T-helper 17 cell (primary cell): ENCODE measurements at regions not wholly inside any gene's neighbourhood (a gene's known extent, or its start where the extent isn't known, plus 50 kb on each side); places are given as distances from the start of the nearest gene placed in this dataset.
"Not testable (repeated sequence)": the region's sequence is repeated elsewhere in the genome, so short reads cannot be mapped to it uniquely, and the experiment has no call there.

Experiments
- ATAC-seq: fragments of 150-1000 bp; cut with Tn5 transposase; 2 replicates; pipeline ENCODE4 v1.10.0; 2021; ENCODE audit warnings: mild to moderate bottlenecking, moderate library complexity
- DNase-seq, 3 donors: peaks; one replicate each; pipeline versions ENCODE4 v3.0.0 to v3.0.0-alpha.2; 2020 to 2021
- H3K9me3 ChIP-seq: one replicate; pipeline ENCODE4 v1.7.0; 2013; ENCODE audit warnings: low read length, mild to moderate bottlenecking; ENCODE audit not compliant: control insufficient read depth, poor library complexity, severe bottlenecking
- H3K27ac Mint-ChIP-seq: one replicate; pipeline ENCODE4 v1.8.0; 2022; ENCODE audit warnings: mild to moderate bottlenecking, moderate library complexity, mixed read lengths
- H3K27me3 Mint-ChIP-seq: one replicate; pipeline ENCODE4 v1.8.0; 2022; ENCODE audit warnings: mixed read lengths
- H3K36me3 Mint-ChIP-seq: one replicate; pipeline ENCODE4 v1.8.0; 2022; ENCODE audit warnings: low read depth, mixed read lengths
- H3K4me1 Mint-ChIP-seq: one replicate; pipeline ENCODE4 v1.8.0; 2022; ENCODE audit warnings: mild to moderate bottlenecking, mixed read lengths
- H3K4me3 Mint-ChIP-seq: one replicate; pipeline ENCODE4 v1.8.0; 2022; ENCODE audit warnings: mild to moderate bottlenecking, moderate library complexity, mixed read lengths

DNA sequence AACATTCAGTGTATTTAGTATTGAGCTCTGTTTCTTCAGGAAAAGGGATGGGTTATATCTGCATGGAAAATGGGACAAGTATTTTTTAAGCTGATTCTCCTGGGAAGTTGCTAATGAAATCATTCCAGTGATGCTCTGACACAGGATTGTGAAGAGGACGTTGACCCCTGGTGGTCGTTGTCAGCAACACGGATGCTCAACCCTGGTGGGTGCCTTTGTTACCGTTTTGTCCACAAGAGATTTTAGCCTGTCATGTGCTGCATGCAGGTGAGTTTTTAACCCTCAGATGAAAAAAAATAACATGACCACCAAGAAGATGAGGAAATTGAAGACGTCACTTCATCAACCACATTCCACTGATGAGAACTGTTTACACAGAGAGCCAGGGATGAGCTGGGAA is 1186.1 kb downstream of the TMEM121 start:
- not testable (repeated sequence) for H3K9me3 ChIP-seq, H3K27ac Mint-ChIP-seq, H3K27me3 Mint-ChIP-seq, H3K36me3 Mint-ChIP-seq, H3K4me3 Mint-ChIP-seq, H3K4me1 Mint-ChIP-seq, DNase-seq, ATAC-seq

DNA sequence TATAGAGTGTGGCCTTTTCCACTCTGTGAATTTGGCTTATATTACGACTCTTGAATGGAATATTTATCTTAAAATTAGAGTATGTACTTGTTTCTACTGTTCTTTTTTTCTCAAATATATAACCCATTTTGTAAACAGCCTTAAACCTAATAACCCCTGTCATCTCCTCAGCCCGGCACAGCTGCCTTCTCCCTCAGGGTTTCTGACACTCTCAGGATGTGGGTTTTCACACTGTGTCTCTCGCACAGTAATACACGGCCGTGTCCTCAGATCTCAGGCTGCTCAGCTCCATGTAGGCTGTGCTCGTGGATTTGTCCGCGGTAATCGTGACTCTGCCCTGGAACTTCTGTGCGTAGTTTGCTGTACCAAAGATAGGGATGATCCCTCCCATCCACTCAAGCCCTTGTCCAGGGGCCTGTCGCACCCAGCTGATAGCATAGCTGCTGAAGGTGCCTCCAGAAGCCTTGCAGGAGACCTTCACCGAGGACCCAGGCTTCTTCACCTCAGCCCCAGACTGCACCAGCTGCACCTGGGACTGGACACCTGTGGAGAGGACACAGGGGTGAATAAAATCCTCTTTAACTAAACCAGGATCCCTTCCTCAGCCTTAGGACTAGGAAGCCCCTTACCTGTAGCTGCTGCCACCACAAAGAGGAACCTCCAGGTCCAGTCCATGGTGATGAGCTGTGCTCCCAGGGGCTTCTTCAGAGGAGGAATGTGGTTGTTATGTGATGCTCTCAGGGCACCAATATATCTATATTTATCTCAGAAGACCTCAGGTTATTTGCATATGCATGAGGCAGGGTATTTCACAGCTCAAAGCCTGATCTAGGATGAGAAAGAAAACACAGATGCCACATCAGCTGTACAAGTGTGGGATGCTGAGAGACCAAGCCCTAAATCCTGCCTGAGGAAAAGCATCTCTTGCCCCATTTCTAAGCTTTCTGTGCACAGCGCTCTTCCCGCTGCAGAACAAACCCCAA is 1188.4 kb downstream of the TMEM121 start:
- H3K36me3 Mint-ChIP-seq, DNase-seq, H3K27ac Mint-ChIP-seq, H3K27me3 Mint-ChIP-seq, H3K9me3 ChIP-seq: not testable (repeated sequence)
- ATAC-seq, result peak; percentile 76
- peak overlapping the region; percentile 3 for H3K4me3 Mint-ChIP-seq
- H3K4me1 Mint-ChIP-seq, result peaks cover 18% of the 10 kb centered on the region

DNA sequence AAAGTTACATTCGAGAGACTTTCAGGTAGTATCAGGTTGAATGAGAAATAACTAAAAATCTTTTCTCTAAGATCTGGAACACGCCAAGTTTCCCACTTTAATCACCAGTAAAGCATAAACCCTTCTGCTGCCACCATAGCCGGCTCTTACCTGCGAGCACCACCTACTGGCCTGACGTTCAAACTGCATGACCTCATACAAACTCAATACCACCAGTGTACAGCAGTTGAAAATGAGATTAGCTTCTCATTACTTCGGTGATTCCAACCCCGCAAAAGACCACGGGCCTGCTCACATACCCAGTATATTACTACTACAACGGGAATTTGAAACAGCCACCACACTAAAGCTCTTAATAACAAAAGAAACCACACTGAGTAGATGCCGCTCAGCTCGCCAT is 1191.2 kb downstream of the TMEM121 start:
- peaks cover 28% of the 10 kb centered on the region for H3K4me1 Mint-ChIP-seq
- not testable (repeated sequence) for H3K36me3 Mint-ChIP-seq, DNase-seq, H3K4me3 Mint-ChIP-seq, H3K27ac Mint-ChIP-seq, H3K9me3 ChIP-seq, H3K27me3 Mint-ChIP-seq
- ATAC-seq, result peak; percentile 84

DNA sequence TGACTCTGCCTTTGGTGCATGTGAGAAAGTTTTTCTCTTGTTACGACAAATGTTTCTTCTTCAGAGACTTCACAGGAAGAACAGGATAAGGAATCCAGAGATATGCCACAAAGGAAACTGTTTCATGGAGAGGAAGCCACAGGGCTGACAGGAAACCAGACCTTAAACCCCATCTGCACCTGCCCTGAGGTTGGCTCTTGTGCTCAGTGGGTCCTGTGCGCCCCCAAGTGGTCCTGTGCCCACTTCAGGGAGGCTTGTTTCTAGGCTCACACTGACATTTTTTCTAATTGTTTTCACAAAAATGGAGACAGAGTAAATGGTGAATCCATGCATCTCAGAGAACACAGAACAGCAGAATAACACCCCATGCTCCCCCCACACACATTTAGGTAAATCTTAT is 1193.5 kb downstream of the TMEM121 start:
- Mint-ChIP-seq H3K4me1 (peaks cover 35% of the 10 kb centered on the region), H3K27ac (peak overlapping the region; percentile 93)
- not testable (repeated sequence) for ATAC-seq

DNA sequence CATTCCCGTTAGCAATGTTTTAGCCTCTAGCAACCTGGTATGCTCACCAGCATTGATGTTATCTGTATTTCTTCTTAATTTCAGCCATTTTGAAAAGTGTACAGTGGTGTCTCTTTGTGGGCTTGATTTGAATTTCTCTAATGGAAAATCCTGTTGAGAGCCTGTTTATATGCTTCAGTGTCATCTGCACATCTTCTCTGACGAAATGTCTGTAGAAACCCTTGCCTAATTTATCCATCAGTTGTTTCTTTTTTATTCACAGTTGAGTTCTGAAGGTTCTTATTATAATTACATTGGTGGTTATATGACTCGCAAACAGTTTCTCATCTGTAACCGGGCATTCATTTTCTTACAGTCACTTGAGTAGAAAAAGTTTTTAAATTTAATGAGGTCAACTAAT is 1195.5 kb downstream of the TMEM121 start:
- DNase-seq, H3K36me3 Mint-ChIP-seq, H3K27me3 Mint-ChIP-seq, H3K9me3 ChIP-seq, ATAC-seq: not testable (repeated sequence)
- H3K4me1 Mint-ChIP-seq, result peaks cover 37% of the 10 kb centered on the region
- peak overlapping the region; percentile 26 for H3K4me3 Mint-ChIP-seq
- H3K27ac Mint-ChIP-seq, result peak overlapping the region; percentile 95

More for the DNA sequence above, 1193.5 kb downstream of the TMEM121 start:
- not testable (repeated sequence) for H3K9me3 ChIP-seq, H3K27me3 Mint-ChIP-seq, DNase-seq, H3K36me3 Mint-ChIP-seq
- H3K4me3 Mint-ChIP-seq, result peak overlapping the region; percentile 78

DNA sequence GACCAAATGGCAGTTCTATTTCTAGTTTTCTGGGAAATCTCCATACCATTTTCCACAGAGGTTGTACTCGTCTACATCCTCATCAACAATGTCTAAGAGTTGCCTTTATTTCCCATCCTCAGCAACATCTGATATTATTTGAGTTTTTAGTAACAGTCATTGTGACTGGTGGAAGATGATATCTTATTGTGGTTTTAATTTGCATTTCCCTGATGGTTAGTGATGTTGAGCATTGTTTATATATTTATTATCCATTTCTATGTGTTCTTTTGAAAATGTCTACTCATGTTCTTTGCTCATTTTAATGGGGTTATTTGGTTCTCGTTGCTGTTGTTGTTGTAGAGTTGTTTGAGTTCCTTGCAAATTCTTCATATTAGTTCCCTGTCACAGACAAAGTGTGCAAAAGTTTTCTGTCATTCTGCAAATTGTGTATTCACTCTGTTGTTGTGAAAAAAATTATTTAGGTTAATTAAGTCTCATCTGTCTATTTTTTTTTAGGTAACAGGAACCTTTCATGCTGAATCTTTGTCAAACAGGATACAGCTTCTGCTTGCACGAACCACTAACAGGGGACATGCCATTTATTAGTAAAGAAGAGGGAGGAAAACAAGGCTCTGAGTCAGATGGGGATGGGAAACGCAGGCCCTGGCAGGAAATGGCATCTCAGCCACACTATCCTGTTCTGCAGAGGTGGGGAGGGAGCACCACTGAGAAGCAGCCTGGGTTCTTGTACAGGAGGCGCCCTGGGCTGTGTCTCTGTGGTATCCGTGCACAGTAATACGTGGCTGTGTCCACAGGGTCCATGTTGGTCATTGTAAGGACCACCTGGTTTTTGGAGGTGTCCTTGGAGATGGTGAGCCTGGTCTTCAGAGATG is 1196.7 kb downstream of the TMEM121 start:
- H3K9me3 ChIP-seq, H3K27me3 Mint-ChIP-seq, DNase-seq, H3K36me3 Mint-ChIP-seq: not testable (repeated sequence)
- H3K27ac Mint-ChIP-seq, result peak overlapping the region; percentile 95
- peak; percentile 86 for ATAC-seq
- H3K4me3 Mint-ChIP-seq, result peak overlapping the region; percentile 84
- peaks cover 38% of the 10 kb centered on the region for H3K4me1 Mint-ChIP-seq

DNA sequence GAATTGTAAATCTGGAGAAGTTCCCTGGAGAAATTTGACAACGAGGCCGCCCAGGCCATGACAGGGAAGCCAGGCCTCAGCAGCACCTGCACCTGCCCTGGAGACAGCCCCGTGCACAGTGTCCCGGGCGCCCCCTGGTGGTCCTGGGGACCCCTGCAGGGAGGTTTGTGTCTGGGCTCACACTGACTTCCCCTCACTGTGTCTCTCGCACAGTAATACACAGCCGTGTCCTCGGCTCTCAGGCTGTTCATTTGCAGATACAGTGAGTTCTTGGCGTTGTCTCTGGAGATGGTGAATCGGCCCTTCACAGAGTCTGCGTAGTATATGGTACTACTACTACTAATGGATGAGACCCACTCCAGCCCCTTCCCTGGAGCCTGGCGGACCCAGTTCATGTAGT is 1201.6 kb downstream of the TMEM121 start:
- not testable (repeated sequence) for H3K4me3 Mint-ChIP-seq, H3K9me3 ChIP-seq, H3K36me3 Mint-ChIP-seq, H3K27me3 Mint-ChIP-seq
- Mint-ChIP-seq H3K27ac (peak overlapping the region; percentile 95), H3K4me1 (peaks cover 21% of the 10 kb centered on the region)
- DNase-seq (peak in 1 of 3 donors; percentile 23), ATAC-seq (peak; percentile 50)

DNA sequence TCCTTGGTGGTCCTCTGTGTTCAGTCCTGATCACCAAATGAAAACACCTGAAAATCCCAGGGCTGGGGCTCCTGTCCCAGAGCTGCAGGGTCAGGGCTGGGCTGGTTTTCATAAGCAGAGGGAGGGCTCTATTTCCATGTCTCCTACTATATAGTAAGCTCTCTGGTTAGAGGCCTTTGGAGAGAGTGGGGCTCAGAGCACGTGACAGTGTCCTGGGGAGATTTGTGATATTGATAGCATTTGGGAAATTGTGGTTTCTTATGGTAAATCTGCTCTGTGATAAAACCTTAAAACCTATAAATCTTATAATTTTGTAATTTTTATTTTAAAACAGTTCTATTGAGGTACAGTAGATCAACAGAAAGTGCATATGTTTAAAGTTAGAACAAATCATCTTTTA is 1202.2 kb downstream of the TMEM121 start:
- Mint-ChIP-seq H3K27me3 (no peaks in the 10 kb centered on the region), H3K36me3 (no peaks in the 10 kb centered on the region), H3K4me3 (no peak overlapping the region), H3K27ac (peak overlapping the region; percentile 95), H3K4me1 (peaks cover 16% of the 10 kb centered on the region)
- H3K9me3 ChIP-seq, result no peaks in the 10 kb centered on the region
- DNase-seq (no peak), ATAC-seq (no peak)

- Mint-ChIP-seq H3K27me3 (no peaks in the 10 kb centered on the region), H3K4me1 (peaks cover 14% of the 10 kb centered on the region), H3K4me3 (no peak overlapping the region), H3K27ac (no peak overlapping the region), H3K36me3 (no peaks in the 10 kb centered on the region)
- ATAC-seq (no peak), DNase-seq (no peak)
- no peaks in the 10 kb centered on the region for H3K9me3 ChIP-seq
These were observed 1203.2 kb downstream of the TMEM121 start for GRCh38 chr14:106729551-106729950.

GRCh38 chr14:106733771-106734170 is 1207.4 kb downstream of the TMEM121 start:
- no peaks in the 10 kb centered on the region for H3K27me3 Mint-ChIP-seq
- H3K27ac Mint-ChIP-seq, result no peak overlapping the region
- H3K4me3 Mint-ChIP-seq, result no peak overlapping the region
- no peaks in the 10 kb centered on the region for H3K9me3 ChIP-seq
- DNase-seq (no peak), ATAC-seq (no peak)
- no peaks in the 10 kb centered on the region for H3K36me3 Mint-ChIP-seq
- H3K4me1 Mint-ChIP-seq, result peaks cover 21% of the 10 kb centered on the region

DNA sequence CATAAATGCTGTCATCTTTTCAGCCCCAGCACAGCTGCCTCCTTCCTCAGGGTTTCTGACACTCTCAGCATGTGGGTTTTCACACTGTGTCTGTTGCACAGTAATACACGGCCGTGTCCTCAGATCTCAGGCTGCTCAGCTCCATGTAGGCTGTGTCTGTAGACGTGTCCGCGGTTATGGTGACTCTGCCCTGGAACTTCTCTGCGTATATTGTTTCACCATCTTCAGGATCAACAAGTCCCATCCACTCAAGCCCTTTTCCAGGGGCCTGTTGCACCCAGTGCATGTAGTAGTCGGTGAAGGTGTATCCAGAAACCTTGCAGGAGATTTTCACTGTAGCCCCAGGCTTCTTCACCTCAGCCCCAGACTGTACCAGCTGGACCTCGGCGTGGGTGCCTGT is 1210.6 kb downstream of the TMEM121 start:
- ATAC-seq (peak; percentile 75), DNase-seq (peak in 1 of 3 donors; percentile 46)
- H3K9me3 ChIP-seq, result no peaks in the 10 kb centered on the region
- Mint-ChIP-seq H3K27ac (peak overlapping the region; percentile 97), H3K4me1 (peaks cover 24% of the 10 kb centered on the region), H3K36me3 (no peaks in the 10 kb centered on the region), H3K27me3 (no peaks in the 10 kb centered on the region), H3K4me3 (peak overlapping the region; percentile 88)

GRCh38 chr14:106738075-106738474 is 1211.7 kb downstream of the TMEM121 start:
- DNase-seq (peak in 1 of 3 donors; percentile 37), ATAC-seq (peak; percentile 28)
- Mint-ChIP-seq H3K4me1 (peaks cover 22% of the 10 kb centered on the region), H3K27me3 (no peaks in the 10 kb centered on the region), H3K36me3 (no peaks in the 10 kb centered on the region), H3K4me3 (peak overlapping the region; percentile 88), H3K27ac (peak overlapping the region; percentile 97)
- no peaks in the 10 kb centered on the region for H3K9me3 ChIP-seq

- not testable (repeated sequence) for ATAC-seq, H3K36me3 Mint-ChIP-seq, H3K9me3 ChIP-seq, H3K27me3 Mint-ChIP-seq
- DNase-seq, result peak in 1 of 3 donors; percentile 32
- H3K27ac Mint-ChIP-seq, result peak overlapping the region; percentile 97
- peak overlapping the region; percentile 88 for H3K4me3 Mint-ChIP-seq
- peaks cover 25% of the 10 kb centered on the region for H3K4me1 Mint-ChIP-seq
These were observed 1212.3 kb downstream of the TMEM121 start for GRCh38 chr14:106738598-106739258.
